ENCODE measurements at regions not wholly inside any gene's neighbourhood (a gene's known extent, or its start where the extent isn't known, plus 50 kb on each side); places are given as distances from the start of the nearest gene placed in this dataset.

GRCh38 chr11:96817482-96818399, 427.9 kb downstream of the JRKL start:
- TF ChIP-seq POLR2A (IDR thresholded peaks at IDR 0.05; ENCODE audit: low read length) (no peak), MAZ (IDR thresholded peaks at IDR 0.05; ENCODE audit: borderline replicate concordance, low read depth, low read length) (no peak), CTCF (IDR thresholded peaks at IDR 0.05) (no peak)

All from A549 (cell line).